Right lobe of liver (tissue), 6 donors: ENCODE measurements at regions not wholly inside any gene's neighbourhood (a gene's known extent, or its start where the extent isn't known, plus 50 kb on each side); places are given as distances from the start of the nearest gene placed in this dataset.

Source experiments
- ATAC-seq, 4 donors: fragments of 200-7000 bp; cut with Tn5 transposase; one replicate each; pipeline ENCODE4 v1.9.1; 2020; ENCODE audit warnings: mild to moderate bottlenecking in 4 of 4, moderate library complexity in 4 of 4
- DNase-seq, 3 donors: peaks; one replicate each; pipeline ENCODE4 v3.0.0-alpha.2; 2020
- H3K27ac ChIP-seq, 3 donors: fragments of 200-600 bp; one replicate each; pipeline ENCODE4 v1.8.0; 2022
- H3K27me3 ChIP-seq, 2 donors: fragments of 200-600 bp; one replicate each; pipeline ENCODE4 v1.8.0; 2022
- H3K36me3 ChIP-seq, 4 donors: fragments of 200-600 bp; sonication (generic) in 1 of 4; one replicate each; pipeline versions ENCODE4 v1.5.1 to v1.8.0; 2017 to 2022; ENCODE audit warnings: control low read depth in 1 of 4
- H3K4me1 ChIP-seq, 4 donors: fragments of 200-600 bp; sonication (generic) in 1 of 4; one replicate each; pipeline versions ENCODE4 v1.5.1 to v1.8.0; 2017 to 2022; ENCODE audit warnings: control low read depth in 1 of 4
- H3K4me3 ChIP-seq, 3 donors: fragments of 200-600 bp; one replicate each; pipeline ENCODE4 v1.8.0; 2022
- H3K9me3 ChIP-seq, 4 donors: fragments of 200-600 bp; sonication (generic) in 1 of 4; one replicate each; pipeline versions ENCODE4 v1.5.1 to v1.8.0; 2017 to 2022; ENCODE audit warnings: control low read depth in 1 of 4
- CTCF ChIP-seq, 4 donors: fragments of 200-600 bp in 3 of 4; fragments of 450-650 bp in 1 of 4; IDR thresholded peaks; one replicate each; pipeline versions ENCODE4 v1.5.1 to v1.8.0; 2016 to 2022; ENCODE audit warnings: antibody characterized with exemption in 4 of 4, mild to moderate bottlenecking in 2 of 4
- POLR2A ChIP-seq: fragments of 450-650 bp; IDR thresholded peaks from one replicate; pipeline ENCODE4 v1.6.1; 2017; ENCODE audit warnings: antibody characterized with exemption, mild to moderate bottlenecking
- WGBS: methylation state at CpG from one replicate; pipeline ENCODE4 v1.1.6; 2018; ENCODE audit warnings: low coverage, low lambda C conversion rate; ENCODE audit not compliant: insufficient coverage; ENCODE audit errors: missing lambda C conversion rate; 5-methylcytosine and 5-hydroxymethylcytosine counted together
- intact Hi-C, 2 donors: fragments of 100-400 bp; cut with DNase I; formaldehyde crosslinking; loops; one replicate each; pipeline versions ENCODE4 v1.11.2 to v1.14.1; 2022
- donor health status: DM: no; HTN: yes; CAD: no.
- donor health status: DM: no; HTN: no; CAD: no.
- donor health status: DM: no; HTN: no; CAD: no.
- donor health status: DM: no; HTN: yes; CAD: no.
- donor health status: DM: no; HTN: yes; CAD: no.

- WGBS: 0% methylated on average over 1 of the region's 1 CpG
- ATAC-seq (peak; percentile 43 to 66 (median 50)), DNase-seq (peak; percentile 59 to 73 (median 65))
- H3K36me3 ChIP-seq: no peaks in the 10 kb centered on the region
- H3K27ac ChIP-seq: peak overlapping the region; percentile 44 to 83 (median 81)
- no peak overlapping the region for H3K4me3 ChIP-seq
- intact Hi-C loops: no loop called here
- no peak for TF ChIP-seq POLR2A
- no peak for TF ChIP-seq CTCF (IDR thresholded peaks at IDR 0.05)
- H3K9me3 ChIP-seq: no peaks in the 10 kb centered on the region
- H3K27me3 ChIP-seq: no peaks in the 10 kb centered on the region
- peaks cover 0 to 71% (median 29%) of the 10 kb centered on the region in 4 donors for H3K4me1 ChIP-seq
These were observed 59.5 kb upstream of the BMP2 start for GRCh38 chr20:6708010-6708409.

GRCh38 chr20:6707321-6707831, 60.1 kb upstream of the BMP2 start:
- WGBS: 62% methylated on average over 7 of the region's 7 CpGs
- intact Hi-C loops: no loop called here
- ATAC-seq: no peak

GRCh38 chr20:6705926-6706548, 61.4 kb upstream of the BMP2 start:
- DNase-seq (no peak), ATAC-seq (peak; percentile 8 to 48 (median 29))
- Histone ChIP-seq H3K4me3 (no peak overlapping the region), H3K27me3 (no peaks in the 10 kb centered on the region), H3K4me1 (peaks cover 0 to 70% (median 30%) of the 10 kb centered on the region in 4 donors), H3K9me3 (no peaks in the 10 kb centered on the region), H3K36me3 (no peaks in the 10 kb centered on the region), H3K27ac (peak overlapping the region; percentile 62 to 97 (median 95))
- intact Hi-C loops: no loop called here
- TF ChIP-seq CTCF (IDR thresholded peaks at IDR 0.05): no peak
- TF ChIP-seq POLR2A: no peak
- 62% methylated on average over 6 of the region's 7 CpGs for WGBS

More at GRCh38 chr20:6707321-6707831, 60.1 kb upstream of the BMP2 start:
- no peaks in the 10 kb centered on the region for H3K9me3 ChIP-seq
- H3K4me3 ChIP-seq: no peak overlapping the region
- H3K27ac ChIP-seq: peak overlapping the region; percentile 37 to 83 (median 81)
- H3K27me3 ChIP-seq: no peaks in the 10 kb centered on the region
- H3K4me1 ChIP-seq: peaks cover 0 to 75% (median 30%) of the 10 kb centered on the region in 4 donors
- no peaks in the 10 kb centered on the region for H3K36me3 ChIP-seq
- DNase-seq: no peak
- TF ChIP-seq POLR2A: no peak
- TF ChIP-seq CTCF (IDR thresholded peaks at IDR 0.05): no peak

GRCh38 chr20:6705106-6705766, 62.2 kb upstream of the BMP2 start:
- Histone ChIP-seq H3K9me3 (no peaks in the 10 kb centered on the region), H3K4me3 (no peak overlapping the region), H3K4me1 (peaks cover 0 to 66% (median 27%) of the 10 kb centered on the region in 4 donors), H3K36me3 (no peaks in the 10 kb centered on the region), H3K27ac (peak overlapping the region; percentile 62 to 97 (median 95)), H3K27me3 (no peaks in the 10 kb centered on the region)
- 71% methylated on average over 6 of the region's 6 CpGs for WGBS
- no peak for TF ChIP-seq POLR2A
- no peak for TF ChIP-seq CTCF (IDR thresholded peaks at IDR 0.05)
- intact Hi-C loops: no loop called here
- ATAC-seq (no peak), DNase-seq (no peak)
